GM12892 (cell line): ENCODE measurements at regions not wholly inside any gene's neighbourhood (a gene's known extent, or its start where the extent isn't known, plus 50 kb on each side); places are given as distances from the start of the nearest gene placed in this dataset.

Experiments
- DNase-seq: peaks from one replicate; pipeline ENCODE4 v3.0.0; 2011; ENCODE audit not compliant: insufficient read length
- FAIRE-seq: peaks from 2 replicates; lab custom pipeline; 2011; peaks lifted over from hg19 to GRCh38; lab: Jason Lieb, UNC
- POLR2A ChIP-seq: IDR thresholded peaks from 2 replicates; pipeline ENCODE4 v1.6.1; 2011; ENCODE audit warnings: low read depth, low read length, control low read depth
- POLR2AphosphoS5 ChIP-seq: IDR thresholded peaks from 2 replicates; pipeline ENCODE4 v1.6.1; 2011; ENCODE audit warnings: low read depth, low read length, control low read depth
- TAF1 ChIP-seq: IDR thresholded peaks from 2 replicates; pipeline ENCODE4 v1.6.1; 2011; ENCODE audit warnings: low read depth, mild to moderate bottlenecking, control low read depth, low read length, borderline replicate concordance

GRCh38 chr17:69913216-69913615, 161.8 kb upstream of the KCNJ16 start:
- no peak for TF ChIP-seq TAF1
- no peak for TF ChIP-seq POLR2A
- TF ChIP-seq POLR2AphosphoS5 = no peak
- no peak for DNase-seq
- FAIRE-seq = no peak

- TF ChIP-seq TAF1 = no peak
- TF ChIP-seq POLR2AphosphoS5 = no peak
- no peak for TF ChIP-seq POLR2A
- no peak for FAIRE-seq
Observed at GRCh38 chr17:69913616-69914015, 161.4 kb upstream of the KCNJ16 start.

GRCh38 chr17:69914520-69914919, 160.5 kb upstream of the KCNJ16 start:
- DNase-seq (no peak), FAIRE-seq (no peak)
- TF ChIP-seq TAF1 (no peak), POLR2AphosphoS5 (no peak), POLR2A (no peak)

More at GRCh38 chr17:69913616-69914015, 161.4 kb upstream of the KCNJ16 start:
- DNase-seq = no peak

GRCh38 chr17:69916761-69917160, 158.3 kb upstream of the KCNJ16 start:
- FAIRE-seq (no peak), DNase-seq (no peak)
- no peak for TF ChIP-seq TAF1
- TF ChIP-seq POLR2A = no peak
- no peak for TF ChIP-seq POLR2AphosphoS5

GRCh38 chr17:69918164-69918563, 156.9 kb upstream of the KCNJ16 start:
- TF ChIP-seq POLR2A = no peak
- TF ChIP-seq POLR2AphosphoS5 = no peak
- no peak for TF ChIP-seq TAF1
- DNase-seq = no peak
- FAIRE-seq = no peak

GRCh38 chr17:69919789-69920188, 155.2 kb upstream of the KCNJ16 start:
- no peak for FAIRE-seq
- DNase-seq = no peak
- TF ChIP-seq POLR2AphosphoS5 (no peak), POLR2A (no peak), TAF1 (no peak)

GRCh38 chr17:69921046-69921445, 154.0 kb upstream of the KCNJ16 start:
- TF ChIP-seq POLR2A = no peak
- TF ChIP-seq TAF1 = no peak
- no peak for TF ChIP-seq POLR2AphosphoS5
- FAIRE-seq (no peak), DNase-seq (no peak)

GRCh38 chr17:69928611-69929010, 146.4 kb upstream of the KCNJ16 start:
- TF ChIP-seq POLR2A = no peak
- no peak for TF ChIP-seq POLR2AphosphoS5
- TF ChIP-seq TAF1 = no peak
- DNase-seq (no peak), FAIRE-seq (no peak)

- FAIRE-seq (no peak), DNase-seq (no peak)
- no peak for TF ChIP-seq TAF1
- TF ChIP-seq POLR2A = no peak
- TF ChIP-seq POLR2AphosphoS5 = no peak
Observed at GRCh38 chr17:69936996-69937395, 138.0 kb upstream of the KCNJ16 start.

GRCh38 chr17:69943058-69943457, 132.0 kb upstream of the KCNJ16 start:
- FAIRE-seq (no peak), DNase-seq (no peak)
- TF ChIP-seq POLR2A = no peak
- TF ChIP-seq TAF1 = no peak
- TF ChIP-seq POLR2AphosphoS5 = no peak

GRCh38 chr17:69944406-69944805, 130.6 kb upstream of the KCNJ16 start:
- no peak for DNase-seq
- FAIRE-seq = no peak
- no peak for TF ChIP-seq TAF1
- TF ChIP-seq POLR2A = no peak

- TF ChIP-seq POLR2A (no peak), TAF1 (no peak), POLR2AphosphoS5 (no peak)
- FAIRE-seq (no peak), DNase-seq (no peak)
Observed at GRCh38 chr17:69945698-69946185, 129.3 kb upstream of the KCNJ16 start.

- FAIRE-seq = no peak
Observed at GRCh38 chr17:69947027-69947759, 127.8 kb upstream of the KCNJ16 start.

GRCh38 chr17:69948406-69948805, 126.6 kb upstream of the KCNJ16 start:
- no peak for FAIRE-seq
- DNase-seq = no peak
- TF ChIP-seq TAF1 = no peak
- no peak for TF ChIP-seq POLR2AphosphoS5
- TF ChIP-seq POLR2A = no peak

More at GRCh38 chr17:69947027-69947759, 127.8 kb upstream of the KCNJ16 start:
- DNase-seq = no peak
- TF ChIP-seq TAF1 (no peak), POLR2A (no peak), POLR2AphosphoS5 (no peak)
